Natural killer cell (primary cell): ENCODE measurements at regions not wholly inside any gene's neighbourhood (a gene's known extent, or its start where the extent isn't known, plus 50 kb on each side); places are given as distances from the start of the nearest gene placed in this dataset.

ENCODE experiments used
- ATAC-seq, 3 donors: fragments of 150-1000 bp in 2 of 3; fragments of 200-7000 bp in 1 of 3; cut with Tn5 transposase; 1 replicate in 1 of 3; 2 replicates in 2 of 3; pipeline ENCODE4 v1.10.0; 2021; ENCODE audit warnings: mild to moderate bottlenecking in 2 of 3, moderate library complexity in 2 of 3
- DNase-seq, 2 donors: peaks; one replicate each; pipeline versions ENCODE4 v3.0.0 to v3.0.0-alpha.2; 2013 to 2021; ENCODE audit warnings: mixed read lengths in 1 of 2
- H3K27ac ChIP-seq: one replicate; pipeline ENCODE4 v1.5.1; 2013; ENCODE audit warnings: mild to moderate bottlenecking, low read length
- H3K27me3 ChIP-seq: one replicate; pipeline ENCODE4 v1.6.1; 2013; ENCODE audit warnings: low read length; ENCODE audit not compliant: control insufficient read depth, insufficient read depth
- H3K36me3 ChIP-seq: one replicate; pipeline ENCODE4 v1.6.1; 2013; ENCODE audit warnings: low read length; ENCODE audit not compliant: control insufficient read depth, insufficient read depth
- H3K4me1 ChIP-seq: one replicate; pipeline ENCODE4 v1.6.1; 2013; ENCODE audit warnings: low read length; ENCODE audit not compliant: control insufficient read depth, insufficient read depth
- H3K4me3 ChIP-seq: one replicate; pipeline ENCODE4 v1.5.1; 2013; ENCODE audit warnings: low read length
- H3K9me3 ChIP-seq: one replicate; pipeline ENCODE4 v1.6.1; 2013; ENCODE audit warnings: low read length; ENCODE audit not compliant: control insufficient read depth, insufficient read depth
- H3K27ac Mint-ChIP-seq, 2 donors: one replicate each; pipeline ENCODE4 v1.8.0; 2022; ENCODE audit warnings: mild to moderate bottlenecking in 2 of 2, mixed read lengths in 2 of 2, moderate library complexity in 1 of 2
- H3K27me3 Mint-ChIP-seq, 2 donors: one replicate each; pipeline ENCODE4 v1.8.0; 2022; ENCODE audit warnings: low read depth in 2 of 2, mixed read lengths in 2 of 2
- H3K36me3 Mint-ChIP-seq: one replicate; pipeline ENCODE4 v1.8.0; 2022; ENCODE audit warnings: mixed read lengths
- H3K4me1 Mint-ChIP-seq, 2 donors: one replicate each; pipeline ENCODE4 v1.8.0; 2022; ENCODE audit warnings: mixed read lengths in 2 of 2
- H3K4me3 Mint-ChIP-seq: one replicate; pipeline ENCODE4 v1.8.0; 2022; ENCODE audit warnings: mild to moderate bottlenecking, moderate library complexity, mixed read lengths
- H3K9me3 Mint-ChIP-seq, 2 donors: one replicate each; pipeline ENCODE4 v1.8.0; 2022; ENCODE audit warnings: mixed read lengths in 2 of 2
- CTCF ChIP-seq: fragments of 200-600 bp; IDR thresholded peaks from one replicate; pipeline ENCODE4 v1.8.0; 2022; ENCODE audit warnings: antibody characterized with exemption
- WGBS: methylation state at CpG from one replicate; pipeline ENCODE4 v1.1.7; 2013; ENCODE audit warnings: missing lambda C conversion rate; ENCODE audit not compliant: insufficient coverage; 5-methylcytosine and 5-hydroxymethylcytosine counted together
- intact Hi-C: fragments of 100-400 bp; cut with micrococcal nuclease; formaldehyde crosslinking; loops from one replicate; pipeline ENCODE4 v1.14.2; 2022

GRCh38 chr13:77384999-77385398 is 58.1 kb upstream of the MYCBP2 start:
- no peaks in the 10 kb centered on the region for H3K4me1 Mint-ChIP-seq
- DNase-seq: no peak
- Histone ChIP-seq H3K4me1 (no peaks in the 10 kb centered on the region), H3K9me3 (no peaks in the 10 kb centered on the region), H3K27me3 (peaks cover 2% of the 10 kb centered on the region), H3K4me3 (no peak overlapping the region), H3K36me3 (no peaks in the 10 kb centered on the region), H3K27ac (no peak overlapping the region)
- no peak overlapping the region for H3K4me3 Mint-ChIP-seq
- TF ChIP-seq CTCF: no peak
- intact Hi-C loops: no loop called here
- no peak overlapping the region for H3K27ac Mint-ChIP-seq
- H3K9me3 Mint-ChIP-seq: no peaks in the 10 kb centered on the region
- peaks cover 7 to 15% of the 10 kb centered on the region in 2 donors for H3K27me3 Mint-ChIP-seq
- H3K36me3 Mint-ChIP-seq: no peaks in the 10 kb centered on the region
- ATAC-seq: no peak

GRCh38 chr13:77383097-77383496 is 56.2 kb upstream of the MYCBP2 start:
- TF ChIP-seq CTCF: no peak
- 100% methylated on average over 2 of the region's 4 CpGs for whole genome bisulfite sequencing
- Mint-ChIP-seq H3K27ac (no peak overlapping the region), H3K27me3 (peaks cover 7 to 12% of the 10 kb centered on the region in 2 donors), H3K36me3 (no peaks in the 10 kb centered on the region), H3K4me1 (no peaks in the 10 kb centered on the region), H3K4me3 (no peak overlapping the region), H3K9me3 (no peaks in the 10 kb centered on the region)
- Histone ChIP-seq H3K36me3 (no peaks in the 10 kb centered on the region), H3K4me1 (no peaks in the 10 kb centered on the region), H3K4me3 (no peak overlapping the region), H3K27ac (no peak overlapping the region), H3K9me3 (no peaks in the 10 kb centered on the region), H3K27me3 (peaks cover 2% of the 10 kb centered on the region)
- ATAC-seq (no peak), DNase-seq (no peak)
- intact Hi-C loops: no loop called here

GRCh38 chr13:77381059-77381458 is 54.2 kb upstream of the MYCBP2 start:
- ATAC-seq (no peak), DNase-seq (no peak)
- H3K36me3 ChIP-seq: no peaks in the 10 kb centered on the region
- Mint-ChIP-seq H3K4me3 (no peak overlapping the region), H3K27me3 (peaks cover 3 to 9% of the 10 kb centered on the region in 2 donors), H3K27ac (no peak overlapping the region), H3K9me3 (no peaks in the 10 kb centered on the region), H3K4me1 (no peaks in the 10 kb centered on the region), H3K36me3 (no peaks in the 10 kb centered on the region)
- H3K27me3 ChIP-seq: peaks cover 2% of the 10 kb centered on the region
- no peaks in the 10 kb centered on the region for H3K9me3 ChIP-seq
- 100% methylated on average over 1 of the region's 1 CpG for WGBS
- no peak for TF ChIP-seq CTCF
- H3K27ac ChIP-seq: no peak overlapping the region
- no peak overlapping the region for H3K4me3 ChIP-seq
- intact Hi-C loops: no loop called here
- no peaks in the 10 kb centered on the region for H3K4me1 ChIP-seq

- no peaks in the 10 kb centered on the region for H3K9me3 Mint-ChIP-seq
- ATAC-seq (no peak), DNase-seq (no peak)
- intact Hi-C loops: no loop called here
- no peaks in the 10 kb centered on the region for H3K4me1 Mint-ChIP-seq
- no peak for TF ChIP-seq CTCF
- H3K4me3 Mint-ChIP-seq: no peak overlapping the region
- peaks cover 3 to 9% of the 10 kb centered on the region in 2 donors for H3K27me3 Mint-ChIP-seq
- Histone ChIP-seq H3K9me3 (no peaks in the 10 kb centered on the region), H3K36me3 (no peaks in the 10 kb centered on the region), H3K4me3 (no peak overlapping the region), H3K27ac (no peak overlapping the region), H3K4me1 (no peaks in the 10 kb centered on the region), H3K27me3 (peaks cover 2% of the 10 kb centered on the region)
- H3K36me3 Mint-ChIP-seq: no peaks in the 10 kb centered on the region
- 100% methylated on average over 1 of the region's 2 CpGs for WGBS
- H3K27ac Mint-ChIP-seq: no peak overlapping the region
These were observed 52.6 kb upstream of the MYCBP2 start for GRCh38 chr13:77379508-77379907.
